GM12878 (cell line): ENCODE measurements at regions not wholly inside any gene's neighbourhood (a gene's known extent, or its start where the extent isn't known, plus 50 kb on each side); places are given as distances from the start of the nearest gene placed in this dataset.

ENCODE experiments used
- ATAC-seq: fragments of 200-7000 bp; cut with Tn5 transposase; 3 replicates; pipeline ENCODE4 v1.9.1; 2020; ENCODE audit warnings: mild to moderate bottlenecking, moderate library complexity
- BruUV-seq: library from RNA; stranded (reverse); fragments of 400-500 nt; replicated peaks from 2 replicates; lab custom pipeline; 2021; lab: Mats Ljungman, UMichigan
- CTCF ChIA-PET: fragments of 300-600 bp; sonication (Branson Sonifier 250); formaldehyde crosslinking; extraction: SDS; loops from one replicate; lab custom pipeline; 2021; ENCODE audit warnings: inconsistent platforms; lab: Yijun Ruan, JAX
- POLR2A ChIA-PET: fragments of 350-600 bp; formaldehyde crosslinking; extraction: SDS; loops from one replicate; lab custom pipeline; 2021; ENCODE audit warnings: inconsistent platforms; lab: Charles Lee
- RAD21 ChIA-PET: fragments of 300-600 bp; sonication (Branson Sonifier 250); formaldehyde crosslinking; loops from one replicate; lab custom pipeline; 2023; ENCODE audit warnings: antibody characterized with exemption; ENCODE audit not compliant: unreplicated experiment; lab: Charles Lee
- SMC1A ChIA-PET: fragments of 300-600 bp; sonication (Branson Sonifier 250); formaldehyde crosslinking; loops from one replicate; lab custom pipeline; 2023; ENCODE audit not compliant: unreplicated experiment, uncharacterized antibody; lab: Charles Lee
- DNase-seq: peaks from one replicate; pipeline ENCODE4 v3.0.0-alpha.2; 2011; ENCODE audit warnings: low read depth, low spot score
- FAIRE-seq: peaks from 3 replicates; lab custom pipeline; 2011; peaks lifted over from hg19 to GRCh38; lab: Jason Lieb, UNC
- H2AFZ ChIP-seq: 2 replicates; pipeline ENCODE4 v1.6.0; 2011; ENCODE audit warnings: low read depth, low read length, control low read depth; ENCODE audit not compliant: control insufficient read depth
- H3K27ac ChIP-seq: 2 replicates; pipeline ENCODE4 v1.5.1; 2011; ENCODE audit warnings: control low read depth; ENCODE audit not compliant: control insufficient read depth, insufficient read depth
- H3K27me3 ChIP-seq, 2 experiments: replicated peaks in 1 of 2; 2 replicates each; pipeline versions ENCODE4 v1.6.0 to v1.6.1; 2011; ENCODE audit warnings: low read length in 1 of 2; ENCODE audit not compliant: control insufficient read depth in 2 of 2, insufficient read depth in 2 of 2
- H3K36me3 ChIP-seq, 2 experiments: 2 replicates each; pipeline ENCODE4 v1.5.1; 2011; ENCODE audit warnings: low read length in 1 of 2; ENCODE audit not compliant: control insufficient read depth in 2 of 2, insufficient read depth in 2 of 2
- H3K4me1 ChIP-seq: 2 replicates; pipeline ENCODE4 v1.6.1; 2011; ENCODE audit warnings: mild to moderate bottlenecking, low read length, moderate library complexity, mixed read lengths; ENCODE audit not compliant: control insufficient read depth, insufficient read depth
- H3K4me2 ChIP-seq: 2 replicates; pipeline ENCODE4 v1.6.0; 2011; ENCODE audit warnings: control low read depth; ENCODE audit not compliant: control insufficient read depth, insufficient read depth
- H3K4me3 ChIP-seq: fragments of 200-600 bp; sonication (generic); 2 replicates; pipeline ENCODE4 v1.5.1; 2016
- H3K79me2 ChIP-seq: 2 replicates; pipeline ENCODE4 v1.6.0; 2011; ENCODE audit warnings: low read length; ENCODE audit not compliant: control insufficient read depth, insufficient read depth
- H3K9ac ChIP-seq: 2 replicates; pipeline ENCODE4 v1.8.0; 2011; ENCODE audit warnings: low read length, control low read depth, mixed read lengths; ENCODE audit not compliant: control insufficient read depth, insufficient read depth
- H3K9me3 ChIP-seq: replicated peaks from 3 replicates; pipeline ENCODE4 v1.5.1; 2011; ENCODE audit warnings: mild to moderate bottlenecking, low read length; ENCODE audit not compliant: control insufficient read depth, insufficient read depth
- H4K20me1 ChIP-seq: 2 replicates; pipeline ENCODE4 v1.6.0; 2011; ENCODE audit not compliant: control insufficient read depth, insufficient read depth
- CBX5 ChIP-seq: sonication (generic); IDR thresholded peaks from 2 replicates; pipeline ENCODE4 v1.6.1; 2016; ENCODE audit warnings: low read depth, moderate library complexity, mild to moderate bottlenecking, inconsistent platforms
- CHD1 ChIP-seq: IDR thresholded peaks from 2 replicates; pipeline ENCODE4 v1.6.1; 2012; ENCODE audit warnings: low read depth, low read length, improper control_type of control experiment
- GATAD2B ChIP-seq: fragments of 450-650 bp; conservative IDR thresholded peaks from 2 replicates; pipeline ENCODE4 v1.6.1; 2017; ENCODE audit warnings: low read depth, mild to moderate bottlenecking, moderate library complexity
- POLR2AphosphoS5 ChIP-seq: IDR thresholded peaks from 2 replicates; pipeline ENCODE4 v1.6.1; 2011; ENCODE audit warnings: mild to moderate bottlenecking, low read length, inconsistent platforms
- RAD21 ChIP-seq: IDR thresholded peaks from 2 replicates; pipeline ENCODE4 v1.6.1; 2011; ENCODE audit warnings: mild to moderate bottlenecking, low read depth, low read length, moderate library complexity; ENCODE audit not compliant: insufficient read depth
- RB1 ChIP-seq: fragments of 450-650 bp; formaldehyde crosslinking; IDR thresholded peaks from 2 replicates; pipeline ENCODE4 v1.6.1; 2017; ENCODE audit warnings: mild to moderate bottlenecking, borderline replicate concordance
- STAT3 ChIP-seq: IDR thresholded peaks from 2 replicates; pipeline ENCODE4 v1.6.1; 2011; ENCODE audit warnings: low read depth, low read length, improper control_type of control experiment
- SUZ12 ChIP-seq: fragments of 200-600 bp; sonication (generic); IDR thresholded peaks from one replicate; pipeline ENCODE4 v1.6.1; 2018; ENCODE audit warnings: antibody characterized with exemption, mild to moderate bottlenecking; ENCODE audit not compliant: unreplicated experiment
- ZNF217 ChIP-seq: fragments of 450-650 bp; IDR thresholded peaks from 2 replicates; pipeline ENCODE4 v1.6.1; 2017; ENCODE audit warnings: antibody characterized with exemption, mild to moderate bottlenecking
- ZNF274 ChIP-seq: IDR thresholded peaks from one replicate; pipeline ENCODE4 v1.8.0; 2011; ENCODE audit not compliant: insufficient read length, insufficient read depth
- WGBS: methylation state at CpG from one replicate; pipeline ENCODE4 v1.1.6; 2016; ENCODE audit warnings: low lambda C conversion rate; ENCODE audit not compliant: insufficient replicate concordance, insufficient coverage; ENCODE audit errors: missing lambda C conversion rate; 5-methylcytosine and 5-hydroxymethylcytosine counted together
- in situ Hi-C: fragments of 300-500 bp; cut with MboI; formaldehyde crosslinking; loops from 9 replicates; pipeline ENCODE4 v1.14.3; 2018; ENCODE audit warnings: mixed read lengths
- intact Hi-C: fragments of 100-400 bp; cut with micrococcal nuclease; formaldehyde crosslinking; loops from one replicate; pipeline ENCODE4 v1.14.2; 2022; ENCODE audit not compliant: unreplicated experiment
- TF ChIP-seq, protein P1 (sequence below): IDR thresholded peaks from 2 replicates; pipeline ENCODE4 v1.6.1; 2012; ENCODE audit warnings: low read length, inconsistent platforms
- TF ChIP-seq, protein P2 (sequence below): fragments of 450-650 bp; IDR thresholded peaks from 2 replicates; pipeline ENCODE4 v1.6.1; 2017; ENCODE audit warnings: mild to moderate bottlenecking, moderate library complexity

DNA sequence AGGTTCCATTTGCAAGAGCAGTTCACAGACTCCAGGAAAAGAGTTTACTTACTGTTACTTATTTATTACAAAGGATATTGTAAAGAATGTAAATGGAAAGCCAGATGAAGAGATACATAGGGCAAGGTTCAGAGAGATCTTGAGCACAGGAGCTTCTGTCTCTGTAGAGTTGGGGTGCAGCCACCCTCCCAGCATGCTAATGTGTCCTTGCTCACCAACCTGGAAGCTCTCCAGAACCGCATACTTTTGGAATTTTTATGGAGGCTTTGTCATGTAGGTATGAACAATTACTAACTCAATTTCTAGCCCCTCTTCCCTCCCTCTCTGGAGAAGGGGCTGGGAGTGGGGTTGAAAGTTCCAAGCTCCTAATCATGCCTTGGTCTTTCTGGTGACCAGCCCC lies 857.2 kb downstream of the RPA4 start:
- Histone ChIP-seq H3K9ac (no peak overlapping the region), H3K4me2 (no peak overlapping the region), H3K79me2 (no peaks in the 10 kb centered on the region), H3K27me3 (no peaks in the 10 kb centered on the region), H4K20me1 (no peaks in the 10 kb centered on the region), H3K9me3 (no peaks in the 10 kb centered on the region; the same call in 2 of the 3 replicates), H3K4me3 (no peak overlapping the region), H3K36me3 (no peaks in the 10 kb centered on the region), H3K27ac (no peak overlapping the region), H3K4me1 (no peaks in the 10 kb centered on the region), H2AFZ (no peak overlapping the region)
- intact Hi-C loops: no loop called here
- ChIA-PET RAD21 (no interaction called here), SMC1A (no interaction called here), POLR2A (no interaction called here), CTCF (interaction anchor here (0.6 to 1.0 kb wide), 2 partner anchors 139 to 970 kb away, joined by 3 read pairs; no protein-coding TSS in a partner anchor)
- 0% methylated on average over 1 of the region's 1 CpG for WGBS
- TF ChIP-seq CBX5 (no peak), ZNF274 (no peak), STAT3 (no peak), GATAD2B (no peak), RAD21 (no peak), SUZ12 (no peak), ZNF217 (no peak), CHD1 (no peak), RB1 (no peak), POLR2AphosphoS5 (no peak)
- TF ChIP-seq, protein P1, sequence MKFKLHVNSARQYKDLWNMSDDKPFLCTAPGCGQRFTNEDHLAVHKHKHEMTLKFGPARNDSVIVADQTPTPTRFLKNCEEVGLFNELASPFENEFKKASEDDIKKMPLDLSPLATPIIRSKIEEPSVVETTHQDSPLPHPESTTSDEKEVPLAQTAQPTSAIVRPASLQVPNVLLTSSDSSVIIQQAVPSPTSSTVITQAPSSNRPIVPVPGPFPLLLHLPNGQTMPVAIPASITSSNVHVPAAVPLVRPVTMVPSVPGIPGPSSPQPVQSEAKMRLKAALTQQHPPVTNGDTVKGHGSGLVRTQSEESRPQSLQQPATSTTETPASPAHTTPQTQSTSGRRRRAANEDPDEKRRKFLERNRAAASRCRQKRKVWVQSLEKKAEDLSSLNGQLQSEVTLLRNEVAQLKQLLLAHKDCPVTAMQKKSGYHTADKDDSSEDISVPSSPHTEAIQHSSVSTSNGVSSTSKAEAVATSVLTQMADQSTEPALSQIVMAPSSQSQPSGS: no peak
- TF ChIP-seq, protein P2, sequence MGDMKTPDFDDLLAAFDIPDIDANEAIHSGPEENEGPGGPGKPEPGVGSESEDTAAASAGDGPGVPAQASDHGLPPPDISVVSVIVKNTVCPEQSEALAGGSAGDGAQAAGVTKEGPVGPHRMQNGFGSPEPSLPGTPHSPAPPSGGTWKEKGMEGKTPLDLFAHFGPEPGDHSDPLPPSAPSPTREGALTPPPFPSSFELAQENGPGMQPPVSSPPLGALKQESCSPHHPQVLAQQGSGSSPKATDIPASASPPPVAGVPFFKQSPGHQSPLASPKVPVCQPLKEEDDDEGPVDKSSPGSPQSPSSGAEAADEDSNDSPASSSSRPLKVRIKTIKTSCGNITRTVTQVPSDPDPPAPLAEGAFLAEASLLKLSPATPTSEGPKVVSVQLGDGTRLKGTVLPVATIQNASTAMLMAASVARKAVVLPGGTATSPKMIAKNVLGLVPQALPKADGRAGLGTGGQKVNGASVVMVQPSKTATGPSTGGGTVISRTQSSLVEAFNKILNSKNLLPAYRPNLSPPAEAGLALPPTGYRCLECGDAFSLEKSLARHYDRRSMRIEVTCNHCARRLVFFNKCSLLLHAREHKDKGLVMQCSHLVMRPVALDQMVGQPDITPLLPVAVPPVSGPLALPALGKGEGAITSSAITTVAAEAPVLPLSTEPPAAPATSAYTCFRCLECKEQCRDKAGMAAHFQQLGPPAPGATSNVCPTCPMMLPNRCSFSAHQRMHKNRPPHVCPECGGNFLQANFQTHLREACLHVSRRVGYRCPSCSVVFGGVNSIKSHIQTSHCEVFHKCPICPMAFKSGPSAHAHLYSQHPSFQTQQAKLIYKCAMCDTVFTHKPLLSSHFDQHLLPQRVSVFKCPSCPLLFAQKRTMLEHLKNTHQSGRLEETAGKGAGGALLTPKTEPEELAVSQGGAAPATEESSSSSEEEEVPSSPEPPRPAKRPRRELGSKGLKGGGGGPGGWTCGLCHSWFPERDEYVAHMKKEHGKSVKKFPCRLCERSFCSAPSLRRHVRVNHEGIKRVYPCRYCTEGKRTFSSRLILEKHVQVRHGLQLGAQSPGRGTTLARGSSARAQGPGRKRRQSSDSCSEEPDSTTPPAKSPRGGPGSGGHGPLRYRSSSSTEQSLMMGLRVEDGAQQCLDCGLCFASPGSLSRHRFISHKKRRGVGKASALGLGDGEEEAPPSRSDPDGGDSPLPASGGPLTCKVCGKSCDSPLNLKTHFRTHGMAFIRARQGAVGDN: no peak
- BruUV-seq: no TSS peak
- no peak for ATAC-seq
- no peak for DNase-seq
- in situ Hi-C loops: no loop called here
- FAIRE-seq: no peak
